HG02870 (cell line): ENCODE measurements at regions not wholly inside any gene's neighbourhood (a gene's known extent, or its start where the extent isn't known, plus 50 kb on each side); places are given as distances from the start of the nearest gene placed in this dataset.

Source experiments
- ATAC-seq: cut with Tn5 transposase; IDR thresholded peaks from one replicate; pipeline ENCODE4 v1.9.1; 2021; ENCODE audit warnings: mild to moderate bottlenecking, moderate library complexity; ENCODE audit not compliant: unreplicated experiment

GRCh38 chr9:129335464-129336129 lies 157.5 kb upstream of the IER5L start:
- ATAC-seq: no peak

- no peak for ATAC-seq
These were observed 156.3 kb upstream of the IER5L start for GRCh38 chr9:129334105-129334935.

- no peak for ATAC-seq
These were observed 155.6 kb upstream of the IER5L start for GRCh38 chr9:129333617-129334104.

- no peak for ATAC-seq
These were observed 154.5 kb upstream of the IER5L start for GRCh38 chr9:129332581-129332980.

- ATAC-seq: no peak
These were observed 153.9 kb upstream of the IER5L start for GRCh38 chr9:129331772-129332500.

GRCh38 chr9:129331493-129331765 lies 153.4 kb upstream of the IER5L start:
- no peak for ATAC-seq

- no peak for ATAC-seq
These were observed 152.8 kb upstream of the IER5L start for GRCh38 chr9:129330711-129331492.

- ATAC-seq: no peak
These were observed 150.4 kb upstream of the IER5L start for GRCh38 chr9:129328355-129329042.

- no peak for ATAC-seq
These were observed 149.7 kb upstream of the IER5L start for GRCh38 chr9:129327552-129328328.

- no peak for ATAC-seq
These were observed 148.3 kb upstream of the IER5L start for GRCh38 chr9:129326061-129327005.

GRCh38 chr9:129324808-129325502 lies 146.9 kb upstream of the IER5L start:
- ATAC-seq: no peak

GRCh38 chr9:129323999-129324553 lies 146.0 kb upstream of the IER5L start:
- ATAC-seq: no peak

- ATAC-seq: no peak
These were observed 145.4 kb upstream of the IER5L start for GRCh38 chr9:129323376-129323998.

GRCh38 chr9:129322641-129323375 lies 144.7 kb upstream of the IER5L start:
- no peak for ATAC-seq

GRCh38 chr9:129322022-129322621 lies 144.1 kb upstream of the IER5L start:
- no peak for ATAC-seq
